ENCODE measurements at regions not wholly inside any gene's neighbourhood (a gene's known extent, or its start where the extent isn't known, plus 50 kb on each side); places are given as distances from the start of the nearest gene placed in this dataset.

DNA sequence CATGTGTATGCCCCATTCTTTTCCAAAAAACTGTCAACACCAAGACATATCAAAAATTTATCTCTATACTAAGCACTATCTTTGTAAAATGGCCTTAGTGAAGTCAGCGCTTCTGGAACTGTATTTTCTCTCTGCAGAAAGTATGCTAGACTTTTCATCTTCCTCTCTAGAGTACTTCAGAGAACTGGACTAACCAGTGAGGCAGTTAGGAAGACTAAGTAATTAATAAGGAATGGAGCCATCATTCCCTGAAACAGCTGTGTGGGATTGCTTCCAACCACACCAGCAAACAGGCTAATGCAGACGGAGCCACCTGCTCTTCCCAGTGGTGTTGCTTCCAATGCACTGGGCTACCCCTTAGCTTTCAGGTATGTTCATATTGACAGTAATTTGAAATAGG is 169.1 kb upstream of the FUT9 start:
- TF ChIP-seq CTCF (IDR thresholded peaks at IDR 0.05; ENCODE audit: low read length) (no peak), EZH2 (IDR thresholded peaks at IDR 0.05; ENCODE audit: borderline replicate concordance, low read length) (no peak)
